ENCODE measurements at regions not wholly inside any gene's neighbourhood (a gene's known extent, or its start where the extent isn't known, plus 50 kb on each side); places are given as distances from the start of the nearest gene placed in this dataset.
"Not testable (repeated sequence)": the region's sequence is repeated elsewhere in the genome, so short reads cannot be mapped to it uniquely, and the experiment has no call there.

DNA sequence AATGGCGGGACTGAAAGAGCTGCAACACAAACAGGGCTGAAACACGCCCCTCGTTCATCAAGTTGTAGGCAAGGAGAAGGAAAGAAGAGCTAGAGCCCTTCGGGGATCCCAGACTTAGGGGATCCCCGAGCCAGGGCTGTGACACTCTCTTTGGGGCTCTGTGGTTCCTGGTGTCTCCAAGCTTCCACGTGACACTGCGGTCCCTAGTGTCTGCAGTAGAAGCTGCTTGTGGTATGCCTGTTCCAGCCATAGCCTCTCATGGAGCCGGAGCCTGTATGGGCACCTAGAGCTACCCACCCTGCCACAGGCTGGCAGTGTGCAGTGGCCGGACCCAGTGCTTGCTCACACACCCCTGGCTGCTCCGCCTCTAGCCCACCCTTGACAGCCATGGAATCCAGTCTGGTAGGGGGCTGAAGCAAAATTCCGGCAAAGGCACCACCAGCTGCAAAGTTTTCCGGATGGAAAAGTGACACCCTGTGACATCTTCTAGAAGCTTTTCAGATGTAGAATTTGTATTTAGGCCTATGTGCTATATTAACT is 1439.6 kb upstream of the ACO1 start:
- no peak for DNase-seq

DNA sequence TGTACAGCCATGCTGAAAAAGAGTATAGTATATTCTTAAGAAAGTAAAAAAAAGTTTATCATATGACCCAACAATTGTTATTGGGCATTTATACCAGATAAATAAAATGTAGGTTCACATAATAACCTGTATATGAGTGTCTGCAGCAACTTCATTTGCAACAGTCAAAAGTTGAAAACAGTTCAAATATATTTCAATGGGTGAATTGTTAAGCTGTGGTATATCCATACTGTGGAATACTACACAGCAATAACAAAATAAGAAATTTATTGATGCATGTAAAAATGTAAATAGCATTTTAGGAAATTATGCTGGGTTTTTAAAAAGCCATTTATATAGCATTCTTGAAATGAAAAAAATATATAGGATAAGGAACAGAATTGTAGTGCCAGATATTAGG is 1420.1 kb upstream of the ACO1 start:
- DNase-seq: no peak

DNA sequence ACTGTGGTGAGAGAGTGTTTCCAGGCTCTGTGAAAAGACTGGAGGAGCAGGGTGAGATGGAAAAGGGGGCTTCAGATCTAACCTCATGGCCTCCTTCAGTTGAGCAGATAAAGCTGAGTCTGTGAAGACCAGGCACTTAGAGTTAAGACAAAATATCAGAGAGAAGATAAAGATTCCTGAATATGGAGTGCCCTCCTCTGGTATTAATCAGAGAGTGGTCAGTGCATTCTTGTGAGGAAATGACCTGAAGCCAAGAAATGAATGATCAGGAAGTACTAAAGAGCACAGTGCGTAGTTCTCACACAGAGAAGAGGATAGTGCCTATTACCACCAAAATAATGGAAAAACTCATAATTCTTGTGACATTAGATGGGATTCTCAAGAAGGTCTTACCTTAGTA is 1417.0 kb upstream of the ACO1 start:
- no peak for DNase-seq

DNA sequence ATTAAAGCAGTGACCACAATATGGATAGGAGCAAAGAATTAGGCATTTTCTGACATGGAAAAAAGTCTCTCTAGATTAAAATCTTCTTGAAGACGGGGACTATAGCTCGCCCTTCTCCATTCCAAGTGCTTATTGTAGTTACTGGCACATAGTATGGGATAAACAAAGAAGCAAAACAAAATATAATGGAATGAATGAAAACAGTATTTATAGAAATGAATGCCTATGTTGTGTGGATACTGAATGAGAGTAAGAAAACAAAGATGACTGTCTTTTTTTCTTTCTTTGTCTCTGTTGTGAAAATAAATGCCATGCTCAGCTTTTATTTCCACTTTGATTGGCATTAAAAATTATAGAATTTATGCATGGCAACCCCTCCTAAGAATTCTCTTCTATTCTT is 1414.3 kb upstream of the ACO1 start:
- DNase-seq: no peak

DNA sequence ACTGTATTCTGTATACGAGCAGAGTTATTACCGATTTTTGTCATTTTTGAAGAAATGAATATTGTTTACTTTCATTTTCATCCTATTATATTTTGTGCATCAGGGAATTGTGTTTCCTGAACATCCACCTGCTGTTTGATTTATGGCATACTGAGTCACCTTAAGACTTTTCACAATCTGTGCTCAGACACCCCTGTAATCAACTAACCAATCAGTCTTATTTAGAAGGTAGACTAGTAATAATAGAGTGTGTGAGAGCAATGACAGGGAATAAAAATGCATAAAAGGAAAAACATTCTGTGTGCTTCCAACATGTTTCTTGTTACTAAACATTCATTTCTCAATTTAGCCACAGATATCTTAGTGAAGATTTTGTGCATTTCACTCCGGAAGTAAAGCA is 1413.6 kb upstream of the ACO1 start:
- no peak for DNase-seq

DNA sequence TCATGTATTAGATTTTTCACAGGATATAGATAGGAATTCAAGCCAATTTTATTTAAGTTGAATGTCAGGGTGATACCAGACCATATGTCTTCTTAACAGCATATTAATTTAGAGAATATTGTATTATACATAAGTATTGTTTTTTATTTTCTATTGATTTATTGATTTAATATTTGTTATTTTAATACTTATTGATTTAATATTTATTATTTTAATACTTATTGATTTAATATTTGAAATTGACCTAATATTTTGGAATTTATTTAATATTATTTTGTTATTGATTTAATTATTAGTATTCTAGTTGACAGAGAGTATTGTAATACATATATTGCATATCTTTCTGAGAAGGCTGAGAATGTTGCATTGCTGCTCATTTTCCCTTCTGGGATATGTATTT is 1411.8 kb upstream of the ACO1 start:
- DNase-seq: no peak

DNA sequence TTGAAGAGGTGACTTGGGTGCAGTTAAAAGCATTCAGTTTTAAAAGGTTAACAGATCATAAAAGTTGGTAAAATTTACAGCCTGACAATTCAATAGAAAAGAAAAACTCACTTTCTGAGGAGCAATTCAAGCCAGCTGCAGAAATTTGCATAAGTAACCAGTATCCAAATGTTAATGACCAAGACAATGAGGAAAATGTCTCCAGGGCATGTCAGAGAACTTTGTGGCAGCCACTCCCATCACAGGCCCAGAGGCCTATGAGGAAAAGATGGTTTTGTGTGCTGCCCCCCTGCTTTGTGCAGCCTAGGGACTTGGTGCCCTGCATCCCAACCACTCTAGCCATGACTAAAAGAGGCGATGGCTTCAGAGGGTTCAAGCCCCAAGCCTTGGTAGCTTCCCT is 1406.5 kb upstream of the ACO1 start:
- DNase-seq: no peak

DNA sequence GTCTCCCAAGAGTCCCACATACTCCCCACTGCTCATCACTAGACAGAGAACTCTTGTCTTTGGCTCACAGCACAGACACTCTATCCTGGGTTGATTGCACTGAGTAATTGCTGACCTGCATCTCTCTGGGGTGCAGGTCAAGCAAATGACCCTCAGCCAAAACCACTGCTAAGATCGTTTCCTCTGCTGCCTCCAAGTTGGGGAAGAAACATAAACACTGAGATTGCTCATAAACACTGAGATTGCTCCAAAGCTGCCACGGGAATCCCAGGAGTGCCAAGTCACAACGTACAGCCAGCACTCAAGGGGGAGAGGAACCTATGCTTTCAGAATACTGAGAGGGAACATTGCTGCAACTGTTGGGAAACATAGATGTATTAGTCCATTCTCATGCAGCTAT is 1402.1 kb upstream of the ACO1 start:
- DNase-seq: no peak

DNA sequence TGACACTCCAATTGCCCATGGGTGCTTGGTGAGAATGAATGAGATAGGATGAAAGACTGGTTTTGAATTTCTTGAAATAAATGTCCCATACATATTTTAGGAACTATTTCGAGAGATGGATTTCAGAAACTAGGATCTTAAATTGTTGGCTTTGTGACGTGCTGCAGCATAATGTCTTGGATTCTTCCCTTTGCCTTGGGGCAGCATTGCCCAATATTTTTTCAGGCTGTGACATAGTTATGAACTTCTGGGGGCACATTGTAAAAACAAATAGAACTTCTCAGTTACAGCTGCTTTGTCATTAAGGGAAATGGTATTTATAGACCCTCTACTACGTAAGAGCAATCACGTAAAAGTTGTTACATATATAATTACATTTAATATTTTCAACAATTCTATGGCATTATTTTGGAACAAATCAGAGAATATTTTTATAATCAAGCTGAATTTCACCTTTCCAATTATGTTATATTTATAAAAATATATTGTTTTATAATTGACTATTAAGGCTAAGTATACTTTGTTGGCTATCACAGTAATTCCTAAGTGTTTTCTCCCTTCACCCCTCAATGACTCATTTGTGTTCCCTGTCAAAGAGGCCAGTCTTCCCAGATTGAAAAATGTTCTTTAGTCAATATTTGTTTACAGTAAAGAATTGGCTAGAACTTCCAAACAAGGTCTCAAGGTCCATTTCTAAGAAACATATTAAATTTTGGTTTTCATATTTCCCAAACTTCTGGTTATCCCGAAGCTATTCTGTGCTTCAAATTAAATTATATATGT is 1388.3 kb upstream of the ACO1 start:
- no peak for DNase-seq

DNA sequence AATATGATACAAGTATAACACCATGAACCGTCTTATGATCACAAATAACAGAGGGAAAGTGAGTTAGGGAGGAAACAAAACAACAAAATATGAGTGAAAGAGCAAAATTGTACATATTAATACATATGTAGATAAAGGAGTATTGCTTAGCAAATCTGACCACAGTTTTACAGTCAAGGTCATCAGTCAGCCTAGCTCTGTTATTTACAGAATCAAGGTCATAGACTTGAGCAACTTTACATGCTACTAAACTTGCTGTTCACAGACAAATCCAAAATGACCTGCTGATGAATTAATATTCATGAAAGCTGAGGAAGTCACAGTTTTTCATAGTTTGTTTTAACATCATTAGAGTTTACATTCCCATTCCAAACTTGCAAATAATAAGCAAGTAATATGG is 1387.7 kb upstream of the ACO1 start:
- no peak for DNase-seq

DNA sequence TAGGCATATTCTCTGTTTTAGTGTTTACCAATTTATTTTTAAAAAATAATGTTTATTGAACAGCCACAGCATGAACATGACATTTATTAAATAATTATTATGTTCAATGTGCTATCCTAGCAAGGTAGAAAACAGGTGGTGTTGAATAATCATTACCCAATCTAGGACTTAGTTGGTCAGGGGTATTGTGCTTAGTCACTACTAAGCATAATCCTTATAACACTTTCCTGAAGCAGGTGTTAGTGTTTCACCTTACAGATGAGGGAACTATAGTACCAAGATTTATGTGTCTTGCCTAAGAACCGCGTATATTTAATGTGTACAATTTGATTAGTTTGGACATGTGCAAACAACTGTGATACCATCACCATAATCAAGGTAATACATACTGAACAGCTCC is 1387.2 kb upstream of the ACO1 start:
- DNase-seq: no peak

DNA sequence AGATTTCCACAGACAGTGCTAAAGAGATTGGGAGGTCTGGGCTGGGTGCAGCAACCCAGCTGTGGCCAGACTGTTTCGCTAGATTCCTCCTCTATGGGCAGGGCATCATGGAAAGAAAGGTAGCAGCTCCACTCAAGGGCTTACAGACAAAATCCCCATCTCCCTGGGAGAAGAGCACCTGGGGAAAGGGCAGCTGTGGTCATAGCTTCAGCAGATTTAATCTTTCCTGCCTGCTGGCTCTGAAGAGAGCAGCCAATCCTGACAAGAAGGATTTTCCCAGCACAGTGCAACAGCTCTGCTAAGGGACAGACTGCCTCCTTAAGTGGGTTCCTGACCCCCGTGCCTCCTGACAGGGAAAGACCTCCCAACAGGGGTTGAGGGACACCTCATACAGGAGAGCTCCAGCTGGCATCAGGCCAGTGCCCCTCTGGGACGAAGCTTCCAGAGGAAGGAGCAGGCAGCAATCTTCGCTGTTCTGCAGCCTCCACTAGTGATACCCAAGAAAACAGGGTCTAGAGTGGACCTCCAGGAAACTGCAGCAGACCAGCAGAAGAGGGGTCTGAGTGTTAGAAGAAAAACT is 1379.3 kb upstream of the ACO1 start:
- DNase-seq: no peak

DNA sequence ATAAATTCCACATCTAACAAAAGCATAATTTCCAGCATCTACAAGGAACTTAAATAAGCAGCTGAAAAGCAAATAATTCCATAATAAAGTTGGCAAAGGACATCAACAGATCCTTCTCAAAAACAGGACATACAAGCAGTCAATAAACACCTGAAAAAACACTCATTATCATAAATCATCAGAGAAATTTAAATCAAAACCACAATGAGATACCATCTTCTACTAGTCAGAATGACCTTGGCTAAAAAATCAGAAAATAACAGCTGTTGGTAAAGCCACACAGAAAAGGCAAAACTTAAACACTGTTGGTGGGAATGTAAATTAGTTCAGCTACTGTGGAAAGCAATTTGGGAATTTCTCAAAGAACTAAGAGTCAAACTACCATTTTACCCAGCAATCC is 1371.1 kb upstream of the ACO1 start:
- DNase-seq: no peak

DNA sequence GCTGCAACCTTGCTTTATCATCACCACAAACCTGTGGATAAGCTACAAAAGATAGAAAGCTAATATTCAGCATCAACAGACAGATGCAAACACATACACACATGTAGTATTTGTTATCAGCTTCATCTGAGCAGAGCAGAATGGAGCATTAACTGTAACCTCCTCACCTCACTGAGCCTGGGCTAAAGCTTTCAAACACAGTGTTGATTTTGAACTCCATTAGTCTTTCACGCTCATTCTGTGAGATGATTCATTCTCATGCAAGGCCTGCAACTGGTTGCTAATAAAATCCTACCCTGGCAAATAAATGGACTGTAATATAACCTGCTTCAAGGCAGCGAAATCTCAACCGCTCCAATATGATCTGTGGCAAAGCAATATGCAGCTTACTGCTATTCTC is 1360.6 kb upstream of the ACO1 start:
- DNase-seq: no peak

DNA sequence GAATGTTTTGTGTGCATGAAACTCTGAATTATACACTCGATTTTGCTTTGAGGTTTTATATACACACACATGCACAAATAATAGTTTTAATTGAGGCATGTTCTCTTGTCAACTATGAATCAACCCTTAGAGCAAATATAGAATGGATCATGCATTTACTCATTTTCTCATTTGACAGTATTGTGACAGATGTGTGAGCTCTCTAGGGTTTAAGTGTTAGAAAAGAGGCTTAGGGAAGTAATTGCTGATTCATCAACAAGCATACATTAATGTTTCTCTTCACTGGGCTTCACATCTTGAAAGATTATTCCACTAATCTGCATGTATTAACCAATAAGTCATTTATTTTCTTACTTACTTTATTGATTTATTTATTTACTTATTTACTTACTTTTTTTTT is 1356.8 kb upstream of the ACO1 start:
- DNase-seq: no peak

DNA sequence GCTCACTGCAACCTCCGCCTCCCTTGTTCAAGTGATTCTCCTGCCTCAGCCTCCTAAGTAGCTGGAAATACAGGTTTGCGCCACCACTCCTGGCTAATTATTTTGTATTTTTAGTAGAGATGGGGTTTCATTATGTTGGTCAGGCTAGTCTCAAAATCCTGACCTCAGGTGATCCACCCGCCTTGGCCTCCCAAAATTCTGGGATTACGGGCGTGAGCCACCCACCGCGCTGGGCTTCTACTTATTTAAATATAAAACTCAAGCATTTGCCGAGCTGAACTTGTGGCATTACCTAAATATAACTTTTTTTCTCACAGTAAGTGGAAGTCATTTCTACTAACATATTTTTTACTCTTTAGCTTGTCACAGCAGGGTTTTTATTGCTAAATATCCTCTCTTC is 1356.3 kb upstream of the ACO1 start:
- DNase-seq: no peak

DNA sequence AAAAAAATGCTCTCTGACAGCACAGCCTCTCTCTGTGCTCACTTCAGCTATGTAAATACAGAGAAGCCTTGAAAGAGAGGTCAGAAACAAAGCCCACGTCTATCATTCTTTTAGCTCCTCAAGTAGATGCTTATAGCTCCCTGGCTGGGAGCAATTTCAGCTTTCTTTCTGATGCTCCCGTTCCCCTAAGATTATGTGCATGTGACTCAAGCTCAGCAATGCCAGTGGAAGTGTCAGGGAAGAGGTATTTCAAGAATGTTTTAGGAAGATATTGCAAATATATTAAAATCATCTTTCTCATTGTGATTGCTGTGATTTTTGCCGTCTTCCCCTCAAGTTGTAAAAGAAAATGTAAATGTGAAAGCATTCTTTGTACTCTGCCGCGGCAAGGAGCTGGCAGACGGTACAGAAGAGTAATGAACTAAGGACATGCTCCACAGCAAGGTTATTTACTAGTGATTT is 1353.7 kb upstream of the ACO1 start:
- DNase-seq: no peak

DNA sequence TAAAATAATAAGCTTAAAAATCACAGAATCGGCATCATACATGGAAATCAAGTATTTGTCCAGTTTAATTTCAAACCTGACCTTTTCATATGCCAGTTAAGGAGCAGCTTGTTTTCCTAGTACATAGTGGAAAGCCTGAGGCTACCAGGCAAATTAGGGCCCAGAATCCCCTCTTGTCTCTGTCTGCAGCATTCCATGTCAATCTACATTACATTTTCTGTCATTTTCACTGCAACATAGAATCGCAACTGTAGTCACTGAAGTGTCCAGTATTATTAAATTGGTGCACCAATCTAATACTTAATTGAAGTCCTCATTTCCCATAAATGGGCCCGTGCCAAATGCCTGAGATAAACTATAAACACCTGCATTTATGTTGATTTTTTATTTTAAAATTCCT is 1352.2 kb upstream of the ACO1 start:
- no peak for DNase-seq

DNA sequence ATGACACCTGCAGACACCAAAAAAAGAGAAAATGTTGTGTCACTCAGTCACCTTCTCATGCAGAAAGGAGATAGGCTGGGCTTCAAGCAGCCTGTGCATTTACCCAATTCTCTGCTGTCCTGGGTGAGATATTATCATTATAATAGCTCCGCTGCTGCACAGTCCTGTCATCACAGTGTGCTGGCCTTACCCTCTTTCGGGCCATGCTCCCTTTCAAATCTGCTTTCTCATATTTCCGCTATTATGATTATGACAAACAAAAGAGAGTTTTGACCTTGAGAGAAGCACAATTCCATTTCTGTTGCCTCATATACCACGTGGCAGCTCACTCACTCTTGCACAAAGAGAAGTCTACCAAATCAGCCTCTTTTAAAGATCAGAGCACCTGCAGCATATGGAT is 1350.1 kb upstream of the ACO1 start:
- no peak for DNase-seq

DNA sequence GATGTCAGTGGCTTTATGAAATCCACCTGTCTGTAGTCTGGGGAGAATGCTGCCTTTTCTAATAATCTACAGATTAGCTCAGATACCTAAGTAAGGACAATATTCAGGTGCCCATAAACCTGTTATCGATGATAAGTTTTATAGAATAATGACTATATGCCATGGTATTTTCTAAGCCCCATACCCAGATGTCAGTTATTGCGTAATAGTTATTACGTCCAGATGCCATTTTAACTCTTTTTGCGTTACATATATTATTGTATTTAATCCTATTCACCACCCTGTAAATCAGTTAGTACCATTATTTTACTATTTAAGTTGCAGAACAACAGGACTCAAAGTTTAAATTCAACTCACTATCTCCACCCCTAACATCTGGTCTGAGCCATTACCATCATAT is 1343.9 kb upstream of the ACO1 start:
- DNase-seq: no peak

DNA sequence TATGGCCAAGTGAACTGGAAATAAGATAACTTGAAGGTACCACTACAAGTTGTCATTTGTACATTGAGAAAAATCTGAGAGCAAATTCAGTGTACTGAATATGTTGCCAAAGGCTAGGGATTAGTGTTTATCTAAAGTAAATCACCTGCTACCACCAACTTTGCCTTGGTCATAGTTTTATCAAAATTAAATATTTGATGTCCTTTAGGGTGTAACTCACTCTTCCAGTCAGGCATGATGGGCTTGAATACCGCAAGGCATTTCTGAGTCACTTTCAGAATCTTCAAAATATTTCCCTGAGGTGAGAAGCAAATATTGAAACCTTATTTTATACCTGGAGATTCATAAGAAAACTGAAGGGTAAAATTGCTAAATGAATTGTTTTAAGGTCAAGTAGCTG is 1338.6 kb upstream of the ACO1 start:
- no peak for DNase-seq

DNA sequence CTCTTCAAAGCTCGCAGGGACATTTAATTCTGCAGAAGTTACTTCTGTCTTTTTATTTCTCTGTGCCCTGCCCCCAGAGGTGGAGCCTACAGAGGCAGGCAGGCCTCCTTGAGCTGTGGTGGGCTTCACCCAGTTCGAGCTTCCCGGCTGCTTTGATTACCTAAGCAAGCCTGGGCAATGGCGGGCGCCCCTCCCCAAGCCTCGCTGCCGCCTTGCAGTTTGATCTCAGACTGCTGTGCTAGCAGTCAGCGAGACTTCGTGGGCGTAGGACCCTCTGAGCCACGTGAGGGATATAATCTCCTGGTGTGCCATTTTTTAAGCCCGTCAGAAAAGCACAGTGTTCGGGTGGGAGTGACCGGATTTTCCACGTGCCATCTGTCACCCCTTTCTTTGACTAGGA is 1322.9 kb upstream of the ACO1 start:
- not testable (repeated sequence) for DNase-seq

DNA sequence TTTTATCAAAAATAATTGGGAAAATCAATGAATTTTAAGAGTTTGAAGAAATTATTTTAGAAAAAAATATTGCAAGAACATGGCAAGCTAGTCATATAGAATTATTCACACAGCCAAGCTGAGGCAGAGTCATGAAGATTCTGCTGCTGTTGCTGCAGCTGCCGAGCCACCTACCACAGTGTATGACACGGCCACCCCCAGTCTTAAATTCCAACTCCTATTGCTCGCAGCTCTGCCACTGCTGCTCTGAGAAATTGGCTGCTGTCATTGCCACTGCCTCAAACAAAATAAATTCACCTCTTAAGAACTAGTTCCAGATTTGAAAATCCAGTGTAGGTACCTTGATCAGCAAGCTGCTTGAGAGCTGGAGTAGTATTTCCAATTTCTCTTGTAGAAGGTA is 1318.8 kb upstream of the ACO1 start:
- DNase-seq: no peak

DNA sequence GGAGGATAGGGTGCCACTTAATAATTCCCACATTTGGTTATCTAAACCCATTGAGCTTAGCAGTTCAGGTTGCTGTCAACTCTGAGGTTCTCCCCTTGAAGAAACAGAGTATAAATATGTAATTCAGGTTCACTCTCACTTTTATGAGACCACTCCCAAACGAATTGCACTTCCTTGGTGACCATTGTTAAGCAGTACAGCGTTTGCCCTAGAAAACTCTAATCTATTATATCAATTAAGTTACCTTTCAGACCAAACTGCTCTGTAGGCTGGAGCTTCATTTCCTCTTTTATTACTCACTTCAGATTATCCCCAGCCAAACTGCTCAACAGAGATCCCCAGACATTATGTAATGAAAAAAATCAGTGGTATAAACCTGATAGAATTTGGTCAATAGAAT is 1317.0 kb upstream of the ACO1 start:
- no peak for DNase-seq

Data from CD4-positive, alpha-beta T cell treated with Interferon gamma for 1 hour (primary cell).